WI38 (cell line): ENCODE measurements at regions not wholly inside any gene's neighbourhood (a gene's known extent, or its start where the extent isn't known, plus 50 kb on each side); places are given as distances from the start of the nearest gene placed in this dataset.

Experiments
- H3K4me3 ChIP-seq: 2 replicates; pipeline ENCODE4 v1.5.1; 2011; ENCODE audit warnings: low read depth, mild to moderate bottlenecking, control low read depth, low read length
- TF ChIP-seq, protein P1 (sequence below): IDR thresholded peaks from 2 replicates; pipeline ENCODE4 v1.5.1; 2012; ENCODE audit warnings: low read depth, mild to moderate bottlenecking, control low read depth, low read length

DNA sequence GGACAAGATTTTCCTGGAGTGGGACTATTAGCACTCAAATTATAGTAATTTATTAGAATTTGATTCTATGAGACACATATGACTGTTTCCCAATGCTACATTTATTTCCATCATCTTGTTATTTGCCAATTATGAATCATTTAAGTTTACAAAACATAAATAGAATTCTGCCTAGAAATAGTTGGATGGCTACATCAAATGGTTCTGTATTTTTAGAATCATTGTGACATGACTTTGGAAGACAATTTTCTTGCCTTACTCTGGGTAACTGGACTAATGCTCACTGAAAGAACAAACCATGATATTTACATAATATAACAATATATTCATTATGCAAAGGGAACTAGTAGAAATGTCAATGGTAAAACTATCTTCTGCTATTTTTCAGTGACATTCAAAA is 173.5 kb downstream of the ZIC1 start:
- TF ChIP-seq, protein P1, sequence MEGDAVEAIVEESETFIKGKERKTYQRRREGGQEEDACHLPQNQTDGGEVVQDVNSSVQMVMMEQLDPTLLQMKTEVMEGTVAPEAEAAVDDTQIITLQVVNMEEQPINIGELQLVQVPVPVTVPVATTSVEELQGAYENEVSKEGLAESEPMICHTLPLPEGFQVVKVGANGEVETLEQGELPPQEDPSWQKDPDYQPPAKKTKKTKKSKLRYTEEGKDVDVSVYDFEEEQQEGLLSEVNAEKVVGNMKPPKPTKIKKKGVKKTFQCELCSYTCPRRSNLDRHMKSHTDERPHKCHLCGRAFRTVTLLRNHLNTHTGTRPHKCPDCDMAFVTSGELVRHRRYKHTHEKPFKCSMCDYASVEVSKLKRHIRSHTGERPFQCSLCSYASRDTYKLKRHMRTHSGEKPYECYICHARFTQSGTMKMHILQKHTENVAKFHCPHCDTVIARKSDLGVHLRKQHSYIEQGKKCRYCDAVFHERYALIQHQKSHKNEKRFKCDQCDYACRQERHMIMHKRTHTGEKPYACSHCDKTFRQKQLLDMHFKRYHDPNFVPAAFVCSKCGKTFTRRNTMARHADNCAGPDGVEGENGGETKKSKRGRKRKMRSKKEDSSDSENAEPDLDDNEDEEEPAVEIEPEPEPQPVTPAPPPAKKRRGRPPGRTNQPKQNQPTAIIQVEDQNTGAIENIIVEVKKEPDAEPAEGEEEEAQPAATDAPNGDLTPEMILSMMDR, result no peak

DNA sequence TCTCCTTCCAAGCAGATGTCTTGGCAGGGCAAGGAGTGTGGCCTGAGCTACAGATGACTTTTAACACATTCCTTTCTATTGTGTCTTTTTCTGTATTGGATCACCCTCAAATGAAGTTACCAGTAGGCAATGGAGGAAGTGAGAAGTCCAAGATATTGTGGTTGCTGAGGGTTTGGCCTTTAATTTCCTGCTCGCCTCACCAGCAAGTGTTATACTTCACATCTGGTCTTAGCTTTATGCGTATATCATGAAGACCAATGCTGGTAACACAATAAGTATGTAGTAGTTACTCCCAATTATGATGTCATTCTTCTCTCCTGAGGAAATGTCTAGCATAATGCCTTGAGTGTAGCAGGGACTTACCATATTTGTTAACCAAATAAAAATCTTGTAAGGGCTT is 179.9 kb downstream of the ZIC1 start:
- TF ChIP-seq, protein P1, result no peak
- no peak overlapping the region for H3K4me3 ChIP-seq

More for the DNA sequence above, 173.5 kb downstream of the ZIC1 start:
- no peak overlapping the region for H3K4me3 ChIP-seq

DNA sequence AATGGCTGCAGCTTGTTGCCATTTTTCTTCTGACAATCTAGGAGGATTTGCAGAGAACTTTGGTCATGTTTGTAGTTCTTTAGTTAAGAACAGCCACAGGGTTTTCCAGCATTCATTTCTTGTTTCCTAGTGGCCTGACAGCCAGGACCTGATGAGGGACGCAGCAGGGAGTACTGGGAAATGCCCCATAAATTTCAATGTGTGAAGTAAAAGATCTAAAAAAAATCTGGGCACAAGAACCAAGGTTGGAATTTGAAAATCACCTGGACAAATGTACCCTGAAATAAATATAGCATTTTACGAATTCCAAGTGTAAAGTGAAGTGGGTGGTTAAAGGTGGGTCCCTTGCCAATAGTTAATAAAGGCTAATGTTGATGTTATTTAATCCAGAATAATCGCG is 195.0 kb downstream of the ZIC1 start:
- H3K4me3 ChIP-seq, result no peak overlapping the region
- TF ChIP-seq, protein P1, result no peak

DNA sequence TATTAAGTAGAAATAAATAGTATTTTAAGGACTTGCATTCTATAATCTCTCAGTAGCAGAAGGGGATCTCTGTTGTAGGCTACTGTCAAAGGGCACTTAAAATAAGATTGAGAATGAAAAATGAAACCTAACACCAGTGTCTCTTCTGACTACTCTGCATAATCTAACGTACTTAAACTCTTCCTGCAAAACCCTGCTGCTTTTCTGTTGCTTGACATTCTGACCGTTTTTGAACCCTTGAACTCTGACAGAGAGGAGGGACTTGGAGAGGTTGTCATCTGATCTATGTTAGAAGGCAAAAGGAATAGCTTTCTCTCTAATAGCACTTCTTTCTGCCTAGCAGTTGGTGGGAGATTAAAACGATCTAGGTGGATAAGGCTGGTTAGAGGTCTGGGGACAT is 204.6 kb downstream of the ZIC1 start:
- TF ChIP-seq, protein P1, result no peak

DNA sequence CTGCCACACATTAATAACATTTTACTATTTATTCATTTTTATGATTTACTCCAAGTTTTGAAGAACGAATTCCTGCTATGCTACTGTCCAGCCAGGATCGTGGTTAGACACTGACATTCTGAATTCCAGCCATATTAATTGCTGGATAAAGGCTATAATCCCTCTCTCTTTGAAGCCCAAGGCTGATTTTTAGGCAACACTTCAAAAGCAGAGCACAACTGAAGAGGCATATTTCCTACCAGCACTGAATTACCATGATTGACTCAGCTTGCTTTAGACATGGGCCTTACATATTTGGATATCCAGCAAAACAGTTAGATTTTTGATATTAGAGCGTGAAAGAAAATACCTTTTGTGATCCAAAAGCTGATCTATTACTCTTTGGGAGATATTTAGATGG is 205.0 kb downstream of the ZIC1 start:
- TF ChIP-seq, protein P1, result no peak
- no peak overlapping the region for H3K4me3 ChIP-seq

More for the DNA sequence above, 204.6 kb downstream of the ZIC1 start:
- no peak overlapping the region for H3K4me3 ChIP-seq

DNA sequence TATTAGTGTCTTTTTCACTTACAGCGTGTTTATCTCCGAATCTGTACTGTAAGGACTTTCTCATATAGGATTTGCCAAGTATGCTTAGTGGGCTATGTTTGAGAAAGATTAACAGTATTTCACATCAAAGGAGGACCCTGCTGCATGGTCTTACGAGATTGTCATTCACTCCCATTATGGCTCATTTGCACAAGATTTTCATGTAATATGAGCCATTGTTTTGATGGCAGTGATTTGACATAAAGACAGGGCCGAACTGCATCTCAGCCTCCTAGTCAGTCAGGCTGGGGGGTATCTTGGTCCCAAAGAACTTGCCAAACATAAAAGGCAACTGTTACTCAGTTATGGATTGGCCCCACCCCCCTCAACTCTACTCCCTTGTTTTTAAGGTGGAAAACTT is 205.9 kb downstream of the ZIC1 start:
- TF ChIP-seq, protein P1, result no peak
- H3K4me3 ChIP-seq, result no peak overlapping the region

DNA sequence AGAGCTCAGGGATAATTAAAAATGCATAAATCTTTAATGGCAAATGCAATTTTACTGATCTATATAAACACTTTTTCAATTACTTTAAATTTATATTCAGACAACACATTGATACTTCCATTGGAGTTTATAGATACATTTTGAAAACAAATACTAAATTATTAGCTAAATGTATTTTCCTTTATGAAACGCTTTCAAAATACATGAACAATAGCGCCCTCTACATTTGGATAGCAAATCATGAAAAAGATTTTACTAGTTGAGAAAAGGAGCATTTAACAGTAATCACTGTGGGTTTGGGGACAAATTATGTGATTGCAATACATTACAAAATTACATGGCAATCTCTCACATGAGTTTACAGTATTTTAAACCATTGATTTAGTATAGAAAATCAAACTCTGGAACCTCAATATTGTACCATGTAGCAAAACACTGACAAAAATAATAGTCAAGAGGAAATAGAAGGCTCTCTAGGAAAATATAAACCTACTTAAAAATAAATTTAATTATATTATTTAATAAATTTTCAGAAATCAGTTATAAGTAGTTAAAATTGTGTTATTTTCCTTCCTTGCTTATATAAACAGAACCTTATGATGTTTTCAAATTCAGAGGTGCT is 207.9 kb downstream of the ZIC1 start:
- TF ChIP-seq, protein P1, result no peak
- H3K4me3 ChIP-seq, result no peak overlapping the region
